Mucosa of rectum (tissue), 2 donors: ENCODE measurements at regions not wholly inside any gene's neighbourhood (a gene's known extent, or its start where the extent isn't known, plus 50 kb on each side); places are given as distances from the start of the nearest gene placed in this dataset.

Experiments used
- H3K27ac ChIP-seq, 2 donors: one replicate each; pipeline ENCODE4 v1.7.0; 2013; ENCODE audit warnings: inconsistent platforms in 2 of 2, low read depth in 2 of 2, low read length in 2 of 2
- H3K27me3 ChIP-seq, 2 donors: one replicate each; pipeline ENCODE4 v1.7.0; 2013; ENCODE audit warnings: low read length in 2 of 2; ENCODE audit not compliant: control insufficient read depth in 2 of 2, insufficient read depth in 2 of 2
- H3K36me3 ChIP-seq, 2 donors: one replicate each; pipeline ENCODE4 v1.7.0; 2013; ENCODE audit warnings: low read length in 2 of 2; ENCODE audit not compliant: control insufficient read depth in 2 of 2, insufficient read depth in 2 of 2
- H3K4me1 ChIP-seq, 2 donors: one replicate each; pipeline ENCODE4 v1.7.0; 2013; ENCODE audit warnings: low read length in 2 of 2, mild to moderate bottlenecking in 1 of 2; ENCODE audit not compliant: control insufficient read depth in 2 of 2, insufficient read depth in 2 of 2
- H3K4me3 ChIP-seq, 2 donors: one replicate each; pipeline ENCODE4 v1.7.0; 2013; ENCODE audit warnings: low read length in 2 of 2
- H3K9ac ChIP-seq, 2 donors: one replicate each; pipeline ENCODE4 v1.7.0; 2013; ENCODE audit warnings: low read length in 2 of 2, low read depth in 1 of 2, mild to moderate bottlenecking in 1 of 2
- H3K9me3 ChIP-seq, 2 donors: one replicate each; pipeline ENCODE4 v1.7.0; 2013; ENCODE audit warnings: low read length in 2 of 2; ENCODE audit not compliant: control insufficient read depth in 2 of 2
- donor health status: healthy.
- donor health status: Normal muscosa, but diverticular disease.

DNA sequence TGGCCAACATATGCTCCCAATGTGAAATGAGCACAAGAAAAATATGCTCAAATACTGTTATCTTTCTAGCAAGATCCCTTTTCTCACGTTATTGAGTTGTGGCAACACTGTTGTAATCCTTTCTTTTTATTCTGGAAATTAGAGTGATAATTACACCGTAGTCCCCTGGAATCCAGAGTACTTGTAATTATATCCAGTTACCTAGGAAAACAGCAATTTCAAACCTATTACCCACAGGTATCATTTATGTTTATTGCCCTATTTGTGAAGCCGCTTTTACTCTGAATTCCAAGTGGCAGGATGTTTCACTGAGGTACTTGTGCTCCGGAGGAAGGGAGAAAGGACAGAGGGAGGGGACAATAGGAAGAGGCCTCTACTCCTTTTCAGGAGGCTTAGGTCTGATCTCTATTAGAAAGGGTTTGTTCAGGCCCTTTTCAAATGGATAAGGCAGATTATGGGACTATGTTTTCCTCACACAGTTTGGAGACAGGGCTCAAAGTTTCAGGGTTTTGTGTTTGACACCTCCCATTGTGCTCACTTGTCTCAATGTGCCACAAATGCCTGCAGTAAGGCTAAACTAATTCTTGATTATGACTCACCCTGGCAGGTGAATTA, 646.6 kb downstream of the TUSC7 start:
- peaks cover 0 to 2% of the 10 kb centered on the region in 2 donors for H3K4me1 ChIP-seq
- H3K9ac ChIP-seq = no peak overlapping the region
- no peaks in the 10 kb centered on the region for H3K9me3 ChIP-seq
- no peaks in the 10 kb centered on the region for H3K27me3 ChIP-seq
- no peaks in the 10 kb centered on the region for H3K36me3 ChIP-seq
- H3K27ac ChIP-seq = no peak overlapping the region
- H3K4me3 ChIP-seq = no peak overlapping the region

DNA sequence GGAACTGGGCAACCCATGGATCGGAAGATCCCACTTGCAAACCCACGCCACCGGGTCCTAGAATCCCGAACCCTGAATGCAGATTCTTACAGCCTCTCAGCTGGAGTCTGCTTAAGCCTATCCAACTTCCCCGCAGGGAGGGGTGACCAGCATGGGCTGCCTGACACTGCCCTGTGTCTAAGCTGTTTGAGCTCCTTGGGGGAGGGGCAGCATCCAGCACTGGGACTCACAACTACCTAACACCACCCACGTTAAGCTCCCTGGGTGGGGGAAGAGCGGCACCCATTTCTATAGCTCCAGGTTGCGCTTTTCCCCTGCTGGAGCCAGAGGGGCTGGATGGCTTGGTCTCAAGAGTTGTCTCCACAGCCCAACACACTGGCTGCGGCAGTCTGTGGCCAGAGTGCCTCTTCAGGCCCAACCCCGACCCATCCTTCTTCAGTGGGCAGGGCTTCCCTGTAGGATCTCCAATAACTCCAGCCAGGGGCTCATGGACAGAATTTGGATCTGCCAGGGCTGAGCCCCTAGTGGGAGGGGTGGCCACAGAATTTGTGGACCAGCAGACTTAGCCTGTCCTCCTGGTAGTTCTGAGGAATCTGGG, 649.2 kb downstream of the TUSC7 start:
- no peaks in the 10 kb centered on the region for H3K9me3 ChIP-seq
- no peak overlapping the region for H3K4me3 ChIP-seq
- no peaks in the 10 kb centered on the region for H3K36me3 ChIP-seq
- no peak overlapping the region for H3K9ac ChIP-seq
- no peaks in the 10 kb centered on the region for H3K4me1 ChIP-seq
- H3K27me3 ChIP-seq = no peaks in the 10 kb centered on the region
- H3K27ac ChIP-seq = no peak overlapping the region

DNA sequence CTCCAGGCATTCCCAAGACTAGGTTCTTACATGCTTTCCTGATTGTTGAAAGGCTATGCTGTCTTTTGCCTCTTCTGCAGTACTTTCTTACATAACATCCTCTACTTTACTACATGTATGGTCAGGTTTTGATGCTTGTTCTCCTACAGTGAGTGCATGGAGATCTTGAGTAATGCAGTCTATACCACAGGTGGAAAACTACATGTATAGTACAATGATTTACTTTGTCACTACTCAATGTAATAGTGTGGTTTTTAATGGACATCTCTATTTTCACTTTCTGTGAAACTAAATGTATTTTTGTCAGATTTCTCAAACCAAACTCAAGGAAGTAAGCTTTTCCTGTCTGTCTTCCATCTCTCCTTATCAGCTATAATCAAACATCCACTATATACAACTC, 657.0 kb downstream of the TUSC7 start:
- no peaks in the 10 kb centered on the region for H3K9me3 ChIP-seq
- no peak overlapping the region for H3K27ac ChIP-seq
- H3K4me3 ChIP-seq = no peak overlapping the region
- H3K27me3 ChIP-seq = no peaks in the 10 kb centered on the region
- no peaks in the 10 kb centered on the region for H3K4me1 ChIP-seq
- H3K9ac ChIP-seq = no peak overlapping the region
- H3K36me3 ChIP-seq = no peaks in the 10 kb centered on the region

DNA sequence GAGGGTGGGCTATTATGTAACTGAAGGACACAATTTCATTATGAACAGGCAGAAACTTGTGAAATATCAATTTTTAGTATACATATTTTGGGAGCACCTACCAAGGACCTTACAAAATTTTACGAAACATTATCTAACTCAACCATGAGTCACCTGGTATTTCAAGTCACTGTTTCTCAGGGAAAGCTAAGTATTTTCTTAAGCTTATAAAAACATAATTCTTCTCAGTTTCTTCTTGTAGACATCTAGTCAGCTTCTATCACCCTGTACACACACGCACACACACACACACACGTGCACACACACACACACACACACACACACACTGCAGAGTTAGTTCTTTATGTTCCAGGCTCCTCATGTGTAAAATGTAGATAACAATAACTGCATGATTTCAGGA, 658.3 kb downstream of the TUSC7 start:
- no peak overlapping the region for H3K27ac ChIP-seq
- no peak overlapping the region for H3K9ac ChIP-seq
- H3K36me3 ChIP-seq = no peaks in the 10 kb centered on the region
- H3K4me1 ChIP-seq = no peaks in the 10 kb centered on the region
- H3K9me3 ChIP-seq = no peaks in the 10 kb centered on the region
- H3K4me3 ChIP-seq = no peak overlapping the region
- no peaks in the 10 kb centered on the region for H3K27me3 ChIP-seq

DNA sequence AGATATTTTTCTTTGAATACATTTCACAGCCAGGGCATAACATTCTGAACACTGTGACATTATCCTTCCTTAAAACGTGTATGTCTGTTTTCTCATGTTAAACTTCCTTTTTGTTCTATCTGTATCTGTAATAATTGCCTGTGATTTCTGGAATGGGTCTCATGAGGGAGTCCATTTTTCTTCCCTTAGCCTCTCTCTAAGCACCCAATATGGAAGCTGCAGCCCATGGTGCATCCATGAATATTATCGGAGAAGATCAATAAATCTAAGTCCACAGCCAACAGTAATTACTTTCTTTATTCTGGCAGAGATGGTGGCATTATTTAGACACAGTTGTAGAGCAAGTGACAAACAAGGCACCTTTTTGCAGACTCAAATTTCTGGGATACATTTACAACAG, 671.1 kb downstream of the TUSC7 start:
- Histone ChIP-seq H3K9ac (no peak overlapping the region), H3K36me3 (no peaks in the 10 kb centered on the region), H3K27me3 (no peaks in the 10 kb centered on the region), H3K4me3 (no peak overlapping the region), H3K4me1 (no peaks in the 10 kb centered on the region), H3K27ac (no peak overlapping the region), H3K9me3 (no peaks in the 10 kb centered on the region)

DNA sequence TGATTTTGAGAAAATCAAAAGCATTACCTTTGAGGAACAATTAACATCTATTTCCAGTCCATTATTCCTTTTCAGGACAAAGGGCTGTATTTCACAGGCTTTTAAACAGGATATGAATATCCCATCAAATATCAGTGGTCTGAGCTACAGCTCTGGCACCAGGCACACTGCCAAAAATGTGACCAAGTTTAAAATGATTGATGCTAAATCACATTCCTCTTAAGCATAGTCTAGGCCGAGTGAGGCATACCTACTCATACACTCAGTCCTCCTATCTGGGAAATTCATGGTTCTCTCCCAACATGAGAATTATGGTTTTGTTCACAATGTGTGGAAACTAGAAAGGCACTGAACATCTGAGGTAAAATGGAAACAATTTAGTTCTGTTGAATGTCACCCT, 683.5 kb downstream of the TUSC7 start:
- no peak overlapping the region for H3K27ac ChIP-seq
- no peak overlapping the region for H3K9ac ChIP-seq
- H3K27me3 ChIP-seq = no peaks in the 10 kb centered on the region
- no peaks in the 10 kb centered on the region for H3K9me3 ChIP-seq
- H3K4me3 ChIP-seq = no peak overlapping the region
- no peaks in the 10 kb centered on the region for H3K4me1 ChIP-seq
- H3K36me3 ChIP-seq = no peaks in the 10 kb centered on the region

DNA sequence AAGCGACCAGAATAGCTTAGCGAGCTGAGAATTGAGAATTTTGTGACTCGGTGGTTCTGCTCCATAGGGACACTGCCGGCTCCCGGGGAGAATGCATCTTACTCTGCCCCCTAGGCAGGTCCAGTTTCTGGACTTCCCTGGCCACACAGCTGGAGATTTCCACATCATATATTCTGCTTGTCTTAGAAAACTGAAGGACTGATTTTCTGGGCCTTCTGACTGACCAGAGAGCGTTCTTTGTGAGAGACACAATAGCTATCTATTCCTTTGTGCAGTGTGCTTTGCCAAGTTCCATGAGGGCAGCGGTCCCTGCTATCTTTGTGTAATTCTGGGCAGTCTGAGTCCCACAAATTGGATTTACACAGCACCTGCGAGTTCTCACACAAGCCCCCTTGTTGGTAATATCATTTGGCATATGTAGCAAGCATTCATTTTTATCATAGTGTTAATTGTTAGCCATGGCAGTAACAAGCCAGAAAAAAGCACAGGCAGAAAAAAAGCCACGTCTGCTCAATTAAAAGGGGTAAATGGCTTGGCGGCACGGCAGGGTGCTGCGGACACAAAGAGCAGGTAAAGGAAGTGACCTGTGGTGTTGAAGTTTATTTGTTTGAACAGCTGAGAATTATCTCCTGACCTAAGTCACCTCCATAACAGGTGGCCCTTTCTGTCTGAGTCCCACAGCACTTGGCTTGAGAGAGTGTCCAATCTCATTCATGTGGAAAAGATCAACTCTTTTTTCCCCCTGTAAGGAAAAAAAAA, 688.7 kb downstream of the TUSC7 start:
- H3K4me3 ChIP-seq = no peak overlapping the region
- H3K36me3 ChIP-seq = no peaks in the 10 kb centered on the region
- H3K27me3 ChIP-seq = no peaks in the 10 kb centered on the region
- no peak overlapping the region for H3K9ac ChIP-seq
- H3K4me1 ChIP-seq = peaks cover 0 to 5% of the 10 kb centered on the region in 2 donors
- H3K27ac ChIP-seq = no peak overlapping the region
- no peaks in the 10 kb centered on the region for H3K9me3 ChIP-seq

DNA sequence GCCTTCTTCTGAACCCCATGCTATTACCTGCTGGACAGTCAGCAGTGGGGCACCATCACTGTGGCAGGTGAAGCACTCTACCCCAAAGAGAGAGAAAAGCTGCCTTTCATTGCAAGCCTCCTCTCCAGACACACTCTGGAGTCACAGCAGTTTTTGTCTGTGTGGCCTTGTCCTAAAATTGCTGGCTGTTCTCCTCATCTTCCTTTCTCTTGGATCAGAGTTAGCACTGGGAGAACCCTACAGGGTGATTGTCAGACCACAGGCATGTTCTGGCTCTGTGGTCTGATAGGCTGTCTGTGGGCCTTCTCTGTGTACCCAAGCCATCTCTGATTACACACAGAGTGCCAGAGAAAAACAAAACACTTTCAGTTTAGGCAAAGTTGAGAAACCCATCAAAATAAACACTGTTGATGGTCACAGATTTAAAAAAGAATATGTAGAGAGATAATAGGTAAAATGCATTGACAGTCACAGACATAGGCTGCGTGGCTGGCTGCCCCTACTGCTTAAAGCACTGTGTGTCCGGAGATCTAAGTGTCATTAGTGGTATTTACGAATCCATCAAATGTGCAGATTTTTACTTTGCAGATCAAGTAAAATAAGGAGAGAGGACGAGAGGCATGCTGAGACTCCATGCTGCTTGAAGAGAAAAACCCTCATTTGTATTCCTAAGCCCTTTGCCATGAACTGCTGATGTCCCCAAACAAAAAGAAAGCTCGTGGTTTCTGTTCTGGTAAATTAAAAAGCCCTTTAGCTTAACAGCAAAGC, 689.9 kb downstream of the TUSC7 start:
- no peaks in the 10 kb centered on the region for H3K9me3 ChIP-seq
- peaks cover 0 to 5% of the 10 kb centered on the region in 2 donors for H3K4me1 ChIP-seq
- no peak overlapping the region for H3K27ac ChIP-seq
- H3K9ac ChIP-seq = no peak overlapping the region
- H3K36me3 ChIP-seq = no peaks in the 10 kb centered on the region
- H3K4me3 ChIP-seq = no peak overlapping the region
- no peaks in the 10 kb centered on the region for H3K27me3 ChIP-seq

DNA sequence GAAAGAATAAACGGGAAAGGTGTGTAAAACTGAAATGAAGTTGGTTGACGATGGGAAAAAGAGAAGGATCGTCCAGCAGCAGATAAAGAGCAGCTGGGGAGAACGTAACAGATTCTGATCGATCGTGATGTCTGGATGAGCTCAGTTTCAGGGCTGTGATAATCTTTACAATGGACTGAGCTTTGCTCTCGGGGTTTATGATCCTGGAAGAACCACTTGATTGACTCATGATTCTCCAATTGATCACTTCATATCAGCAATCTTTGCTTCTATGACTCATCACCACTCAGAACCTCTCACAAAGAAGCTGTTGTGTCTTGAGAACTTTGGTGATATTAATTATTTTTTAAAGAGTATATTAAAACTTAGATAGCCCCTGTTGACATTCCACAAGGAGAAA, 690.7 kb downstream of the TUSC7 start:
- no peak overlapping the region for H3K4me3 ChIP-seq
- H3K36me3 ChIP-seq = no peaks in the 10 kb centered on the region
- no peaks in the 10 kb centered on the region for H3K27me3 ChIP-seq
- H3K9ac ChIP-seq = no peak overlapping the region
- no peaks in the 10 kb centered on the region for H3K9me3 ChIP-seq
- H3K27ac ChIP-seq = no peak overlapping the region
- H3K4me1 ChIP-seq = peaks cover 0 to 5% of the 10 kb centered on the region in 2 donors

DNA sequence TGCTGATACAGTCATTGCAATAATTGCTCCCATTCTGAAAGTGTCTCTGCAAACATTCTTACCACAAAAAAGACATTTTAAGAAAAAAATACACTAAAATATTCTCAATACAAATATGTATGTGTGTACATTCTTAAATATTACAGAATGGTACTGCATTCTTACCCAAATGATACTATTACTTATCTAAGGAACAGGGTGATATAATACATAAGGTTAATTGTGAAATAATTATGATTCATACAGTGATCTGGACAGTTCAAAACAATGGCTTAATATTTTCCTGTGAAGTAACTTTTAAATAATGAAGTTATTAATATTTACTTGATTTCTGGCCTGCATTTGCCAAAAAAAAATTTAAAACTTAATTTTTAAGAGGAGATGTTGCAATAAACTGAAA, 694.6 kb downstream of the TUSC7 start:
- Histone ChIP-seq H3K27ac (no peak overlapping the region), H3K4me1 (no peaks in the 10 kb centered on the region)

More for the DNA sequence above, 694.6 kb downstream of the TUSC7 start:
- H3K27me3 ChIP-seq = no peaks in the 10 kb centered on the region
- no peak overlapping the region for H3K4me3 ChIP-seq
- H3K9ac ChIP-seq = no peak overlapping the region
- no peaks in the 10 kb centered on the region for H3K36me3 ChIP-seq
- no peaks in the 10 kb centered on the region for H3K9me3 ChIP-seq
